ENCODE measurements at regions not wholly inside any gene's neighbourhood (a gene's known extent, or its start where the extent isn't known, plus 50 kb on each side); places are given as distances from the start of the nearest gene placed in this dataset.
"Not testable (repeated sequence)": the region's sequence is repeated elsewhere in the genome, so short reads cannot be mapped to it uniquely, and the experiment has no call there.

DNA sequence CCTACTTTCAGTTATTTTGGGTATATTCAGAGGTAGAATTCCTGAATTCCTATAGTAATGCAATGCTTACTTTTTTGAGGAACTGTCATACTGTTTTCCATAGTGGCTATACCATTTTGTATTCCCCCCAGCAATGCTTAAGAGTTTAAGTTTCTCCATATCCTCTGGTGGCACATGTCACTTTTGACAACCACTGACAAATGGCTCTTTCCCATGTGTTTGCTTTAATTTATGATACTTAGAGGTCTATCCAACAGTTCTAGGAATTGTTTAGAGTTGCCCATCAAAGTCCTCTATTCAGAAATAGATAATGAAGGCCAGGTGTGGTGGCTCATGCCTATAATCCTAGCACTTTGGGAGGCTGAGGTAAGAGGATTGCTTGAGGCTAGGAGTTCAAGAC lies 128.9 kb upstream of the CFAP20DC start:
- no peak for DNase-seq

DNA sequence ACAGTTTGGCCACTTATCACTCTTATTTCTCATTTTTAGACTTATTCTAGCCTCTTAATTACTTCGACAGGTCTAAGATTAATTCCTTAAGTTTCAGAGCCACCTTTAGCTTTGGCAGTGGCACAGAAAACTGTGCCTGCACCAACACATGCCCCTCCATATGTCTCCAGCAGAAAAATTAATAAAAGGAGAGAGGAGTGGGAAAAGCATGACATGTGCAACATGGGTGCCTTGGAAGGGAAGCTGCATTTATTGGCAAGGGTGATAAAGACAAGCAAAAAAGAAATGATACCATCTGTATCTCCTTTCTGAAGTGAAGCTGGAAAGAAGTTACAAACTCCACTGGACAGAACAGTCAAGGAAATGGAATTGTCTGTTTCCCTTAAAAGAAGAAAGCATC lies 121.7 kb upstream of the CFAP20DC start:
- no peak for DNase-seq

DNA sequence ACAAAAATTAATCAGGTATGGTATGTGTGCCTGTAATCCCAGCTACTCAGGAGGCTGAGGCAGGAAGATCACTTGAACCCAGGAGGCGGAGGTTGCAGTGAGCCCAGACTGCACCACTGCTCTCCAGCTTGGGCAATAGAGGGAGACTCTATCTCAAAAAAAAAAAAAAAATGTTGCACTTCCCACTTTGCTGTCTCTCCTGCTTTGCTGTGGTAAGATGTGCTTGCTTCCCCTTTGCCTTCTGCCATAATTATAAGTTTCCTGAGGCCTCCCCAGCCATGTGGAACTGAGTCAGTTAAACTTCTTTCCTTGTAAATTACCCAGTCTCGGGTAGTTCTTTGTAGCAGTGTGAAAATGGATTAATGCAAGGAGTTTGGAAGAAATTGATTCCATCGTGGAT lies 120.3 kb upstream of the CFAP20DC start:
- not testable (repeated sequence) for DNase-seq

DNA sequence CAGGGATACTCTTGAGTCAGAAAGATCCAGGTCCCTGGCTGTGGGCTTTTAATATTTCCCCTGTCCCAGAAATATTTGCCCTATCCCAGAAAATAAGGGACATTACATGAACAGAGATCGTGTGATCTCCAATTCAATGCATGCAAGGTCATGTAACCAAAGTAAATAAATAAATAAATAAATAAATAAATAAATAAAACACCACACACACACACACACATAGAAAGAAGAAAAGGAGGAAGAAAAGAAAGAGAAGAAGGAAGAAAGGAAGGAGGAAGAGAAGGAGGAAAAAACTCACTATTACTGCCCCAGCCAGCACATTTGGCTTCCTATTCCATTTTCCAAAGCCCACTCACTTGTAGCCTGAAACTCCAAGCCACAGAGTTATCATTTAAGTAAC lies 117.9 kb upstream of the CFAP20DC start:
- DNase-seq = no peak

DNA sequence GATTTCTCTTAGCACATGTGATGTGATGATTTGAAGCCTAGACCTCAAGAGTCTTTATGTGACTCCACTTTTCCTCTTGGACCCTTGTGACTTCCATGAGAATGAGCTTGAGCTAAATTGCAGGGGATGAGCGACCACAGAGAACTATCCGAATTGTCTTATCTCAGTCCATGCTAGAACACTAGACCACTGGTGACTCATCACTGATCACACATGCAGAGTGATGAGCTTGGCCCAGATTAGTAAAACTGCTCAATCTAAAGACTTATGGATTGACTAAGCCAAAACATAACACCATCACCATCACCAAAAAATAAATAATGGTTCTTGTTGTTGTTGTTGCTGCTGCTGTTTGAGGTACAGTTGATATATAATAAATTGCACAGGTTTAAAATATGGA lies 114.1 kb upstream of the CFAP20DC start:
- DNase-seq = no peak

DNA sequence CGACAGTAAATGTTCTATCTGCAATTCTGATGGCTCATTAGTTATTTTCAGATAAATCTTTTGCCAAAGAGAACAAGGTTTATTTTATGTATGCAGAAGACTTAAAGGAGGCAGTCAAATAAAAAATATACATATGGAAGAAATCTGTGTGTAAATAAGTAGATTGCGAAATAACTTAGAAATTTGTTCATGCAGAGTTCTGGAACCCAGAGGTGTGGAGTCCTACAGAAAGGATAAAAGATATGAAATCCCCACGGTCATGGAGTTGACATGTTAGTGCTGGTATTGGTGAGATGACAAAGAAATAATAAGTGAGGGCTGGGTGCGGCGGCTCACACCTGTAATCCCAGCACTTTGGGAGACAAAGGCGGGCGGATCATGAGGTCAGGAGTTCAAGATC lies 111.2 kb upstream of the CFAP20DC start:
- DNase-seq = no peak

DNA sequence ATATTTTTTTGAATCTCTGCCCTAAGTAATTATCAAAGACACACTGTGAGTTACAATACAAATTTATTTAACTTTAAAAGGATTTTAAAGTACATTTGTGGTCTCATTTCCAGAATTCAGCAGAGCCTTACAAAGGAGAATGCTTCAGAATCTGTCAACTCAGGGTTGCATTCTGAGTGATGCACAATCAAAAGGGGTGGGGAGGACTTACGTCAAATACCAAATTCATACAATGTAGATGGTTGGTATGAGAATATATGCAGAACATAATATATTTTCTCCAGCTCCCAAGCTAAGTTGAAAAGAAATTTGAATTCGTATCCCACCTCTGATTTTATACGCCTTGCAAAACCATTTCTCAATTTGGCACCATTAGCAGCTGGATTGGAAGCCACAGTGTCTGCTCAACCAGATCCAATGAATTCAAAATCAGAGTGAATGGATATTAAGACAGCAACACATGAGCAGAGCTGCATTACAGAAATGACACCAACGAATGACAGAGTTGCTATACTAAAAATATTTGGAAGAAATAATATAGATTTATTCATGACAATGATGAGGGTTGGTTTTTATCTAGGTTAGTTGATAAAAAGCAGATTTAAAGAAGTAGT lies 110.4 kb upstream of the CFAP20DC start:
- DNase-seq = no peak

DNA sequence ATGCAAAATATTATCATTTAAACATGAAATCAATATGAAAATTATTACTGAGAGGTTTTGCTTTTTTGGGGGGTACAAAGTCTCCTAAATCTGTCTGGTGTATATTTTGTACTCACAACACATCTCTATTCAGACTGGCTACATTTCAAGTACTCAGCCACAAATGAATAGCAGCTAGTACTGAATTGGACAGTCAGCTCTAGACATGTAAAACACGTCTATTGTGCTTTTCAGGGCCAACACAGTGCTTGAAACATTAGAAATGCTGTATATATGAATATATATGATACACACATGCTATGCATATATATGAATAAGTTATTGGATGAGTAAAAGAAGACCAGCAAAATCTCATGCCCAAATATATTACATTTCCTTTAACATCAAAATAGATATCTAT lies 103.8 kb upstream of the CFAP20DC start:
- DNase-seq = no peak

DNA sequence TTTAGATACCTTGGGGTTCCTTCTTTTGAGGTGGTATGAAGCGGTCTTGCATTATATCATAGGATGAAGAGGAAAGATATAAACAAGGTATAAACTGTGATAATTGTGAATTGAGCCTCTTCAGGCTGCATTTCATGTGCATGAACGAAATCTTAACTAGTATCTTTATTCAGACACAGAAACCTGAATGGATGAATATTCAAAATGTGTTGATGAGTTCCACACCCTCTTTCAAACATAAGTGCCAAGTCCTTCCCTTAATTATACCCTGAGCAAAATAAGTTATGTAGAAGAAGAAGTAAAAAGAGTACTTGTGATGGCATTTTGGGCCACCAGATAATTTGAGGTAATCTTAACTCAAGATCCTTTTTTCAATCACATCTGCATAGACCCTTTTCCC lies 103.1 kb upstream of the CFAP20DC start:
- DNase-seq = no peak

DNA sequence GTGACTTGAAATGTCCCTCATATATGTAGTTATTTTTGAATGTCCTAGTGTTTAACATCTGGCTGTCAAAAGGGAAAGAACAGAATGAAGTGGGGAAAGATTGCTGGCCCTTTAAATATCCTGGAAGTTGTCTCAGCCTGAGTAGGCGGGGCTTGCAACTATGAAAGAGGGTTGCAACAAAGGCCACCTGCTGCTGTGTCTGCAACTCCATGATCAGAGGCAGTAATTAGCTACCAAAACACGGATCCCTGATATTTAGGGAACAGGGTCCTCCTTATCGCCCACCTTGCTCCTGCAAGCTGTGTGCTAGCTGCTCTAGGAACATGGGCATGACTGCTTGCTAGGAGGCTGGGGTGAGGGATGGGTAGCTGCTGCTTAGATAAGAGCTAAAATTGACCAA lies 100.2 kb upstream of the CFAP20DC start:
- no peak for DNase-seq

DNA sequence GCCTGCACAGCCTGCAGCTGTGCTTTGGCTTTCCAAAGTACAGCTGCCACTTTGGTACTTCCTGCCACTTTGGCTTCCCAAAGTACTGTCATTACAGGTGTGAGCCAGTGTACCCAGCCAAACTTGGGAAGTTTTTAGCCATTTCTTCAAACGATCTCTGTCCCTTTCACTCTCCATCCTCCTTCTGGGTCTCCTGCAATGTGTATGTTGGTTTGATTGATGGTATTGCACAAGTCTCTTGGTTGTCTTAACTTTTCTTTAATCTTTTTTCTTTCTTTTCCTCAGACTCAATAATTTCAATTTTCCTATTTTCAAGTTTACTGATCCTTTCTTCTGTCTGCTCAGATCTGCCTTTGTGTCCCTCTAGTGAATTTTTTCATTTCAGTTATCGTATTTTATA lies 99.3 kb upstream of the CFAP20DC start:
- no peak for DNase-seq

DNA sequence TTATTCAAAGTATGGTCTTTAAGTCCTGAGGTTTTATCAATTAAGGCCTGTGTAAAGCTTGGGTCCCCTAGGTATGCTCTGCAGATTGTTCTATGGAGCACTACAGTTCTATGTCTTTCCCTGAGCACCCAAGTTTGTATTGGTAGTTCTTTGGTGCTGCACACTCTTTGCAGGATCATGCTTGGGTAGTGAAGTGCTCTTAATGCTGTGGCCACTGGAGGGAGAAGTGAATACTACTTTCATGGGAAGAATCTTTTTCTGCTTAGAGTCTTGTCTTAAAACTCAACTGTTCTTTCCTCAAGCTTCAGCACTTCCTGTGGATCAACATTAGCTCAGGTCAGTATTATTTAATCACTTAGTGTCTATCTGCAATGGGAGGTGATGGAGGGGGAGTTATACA lies 93.6 kb upstream of the CFAP20DC start:
- no peak for DNase-seq

DNA sequence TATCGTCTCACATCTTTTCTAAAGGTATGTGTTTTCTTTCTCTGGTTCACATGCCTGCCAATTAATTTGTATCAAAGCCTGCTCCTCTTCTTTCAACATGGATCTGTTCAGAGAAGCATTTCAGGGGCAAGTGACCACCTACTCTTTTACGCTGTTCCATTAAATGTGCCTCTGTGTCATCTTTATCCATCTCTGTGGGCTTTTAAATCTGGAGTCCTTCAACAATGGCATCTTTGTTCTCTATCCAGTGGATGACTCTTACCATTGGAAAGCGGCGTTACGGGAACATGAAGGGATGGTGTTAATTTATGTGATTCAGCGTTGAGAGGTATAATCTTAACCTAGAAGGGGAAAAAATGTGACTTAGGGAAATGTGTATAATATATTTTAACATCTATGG lies 92.7 kb upstream of the CFAP20DC start:
- no peak for DNase-seq

DNA sequence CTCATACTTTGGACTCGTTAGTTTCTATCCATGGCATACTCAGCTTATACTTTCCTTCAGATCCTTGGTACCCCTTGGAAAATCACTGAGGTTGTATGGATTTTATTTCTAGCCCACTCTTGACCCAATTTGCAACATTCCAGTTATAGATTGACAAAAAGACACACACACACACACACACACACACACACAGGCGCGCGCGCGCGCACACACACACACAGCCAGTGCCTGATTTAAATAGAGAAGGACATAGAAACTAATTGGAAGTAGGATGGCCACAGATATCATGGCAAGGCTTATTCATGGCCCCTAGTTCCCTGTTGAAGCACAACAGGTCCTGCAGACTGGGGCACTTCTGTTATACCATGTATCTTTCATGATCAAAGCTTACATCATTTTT lies 89.1 kb upstream of the CFAP20DC start:
- DNase-seq = no peak

DNA sequence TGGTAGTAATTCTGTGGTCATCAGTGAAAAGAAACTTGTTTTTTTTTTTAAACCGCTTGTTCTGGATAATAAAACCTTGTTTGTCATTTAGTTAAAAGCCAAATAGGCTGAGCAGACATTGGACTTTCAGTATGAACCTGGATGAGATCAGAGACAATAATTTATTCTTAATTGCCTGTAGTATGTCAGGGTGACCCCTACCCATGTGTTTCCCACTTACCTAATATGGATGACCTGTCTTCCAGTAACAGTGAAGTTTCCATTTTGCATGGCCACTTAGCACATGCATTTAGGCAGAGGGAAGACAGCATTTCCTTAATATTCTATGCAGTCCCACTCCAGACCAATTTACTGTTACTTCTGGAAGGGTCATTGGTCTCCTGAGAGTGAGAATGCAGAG lies 87.6 kb upstream of the CFAP20DC start:
- DNase-seq = no peak

DNA sequence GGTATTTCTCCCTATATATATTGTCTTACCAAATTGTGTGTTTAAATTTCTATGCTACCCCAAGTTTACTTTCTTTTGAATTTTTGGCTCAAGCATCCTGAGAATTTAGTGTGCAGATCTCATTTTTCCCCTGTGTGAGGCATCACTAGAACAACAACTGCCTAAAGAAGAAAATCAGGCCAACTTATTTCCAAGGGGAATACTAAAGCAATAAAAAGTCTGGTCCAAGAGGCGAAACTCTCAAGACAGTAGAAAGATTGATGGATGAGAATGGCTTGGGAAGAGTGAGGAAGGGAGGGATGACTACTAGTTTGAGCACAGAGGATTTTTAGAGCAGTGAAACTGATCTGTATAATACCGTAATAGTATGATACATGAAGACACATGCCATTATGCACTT lies 86.3 kb upstream of the CFAP20DC start:
- no peak for DNase-seq

DNA sequence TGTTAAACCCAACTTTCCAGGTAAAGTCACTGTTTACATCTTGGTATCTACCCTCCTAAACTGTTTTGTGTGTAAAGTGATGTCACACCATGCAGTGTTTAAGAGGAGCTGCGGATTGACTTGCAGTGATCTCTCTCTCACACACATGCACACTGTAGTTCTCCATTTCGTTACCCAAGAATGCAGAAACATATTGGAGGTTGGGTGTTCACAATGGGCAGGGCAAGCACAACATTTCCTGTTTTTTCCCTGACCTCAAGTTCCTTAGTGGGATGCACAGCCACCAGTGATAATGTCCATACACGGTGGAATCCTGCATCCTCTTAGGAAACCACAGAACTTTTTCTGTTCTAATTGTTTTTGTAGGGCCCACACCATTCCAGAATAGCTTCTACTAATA lies 85.3 kb upstream of the CFAP20DC start:
- no peak for DNase-seq

DNA sequence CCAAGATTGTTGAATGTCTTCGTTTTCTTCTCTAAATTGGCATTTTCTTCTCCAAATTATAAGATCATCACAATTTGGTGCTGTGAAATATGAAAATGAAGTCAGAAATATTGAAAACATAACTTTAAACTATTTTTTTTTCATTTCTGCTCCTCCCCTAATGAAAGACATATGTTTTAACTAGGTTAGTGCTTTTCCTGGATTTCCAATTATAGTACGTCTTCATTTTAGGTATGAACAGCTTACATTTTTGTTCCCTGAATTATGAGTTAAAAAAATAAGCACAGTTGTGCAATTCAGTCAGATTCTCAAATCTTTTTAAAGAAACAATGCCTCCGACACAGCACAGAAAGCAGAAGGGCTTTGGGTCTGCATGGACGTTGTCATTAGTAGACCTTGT lies 83.5 kb upstream of the CFAP20DC start:
- no peak for DNase-seq

DNA sequence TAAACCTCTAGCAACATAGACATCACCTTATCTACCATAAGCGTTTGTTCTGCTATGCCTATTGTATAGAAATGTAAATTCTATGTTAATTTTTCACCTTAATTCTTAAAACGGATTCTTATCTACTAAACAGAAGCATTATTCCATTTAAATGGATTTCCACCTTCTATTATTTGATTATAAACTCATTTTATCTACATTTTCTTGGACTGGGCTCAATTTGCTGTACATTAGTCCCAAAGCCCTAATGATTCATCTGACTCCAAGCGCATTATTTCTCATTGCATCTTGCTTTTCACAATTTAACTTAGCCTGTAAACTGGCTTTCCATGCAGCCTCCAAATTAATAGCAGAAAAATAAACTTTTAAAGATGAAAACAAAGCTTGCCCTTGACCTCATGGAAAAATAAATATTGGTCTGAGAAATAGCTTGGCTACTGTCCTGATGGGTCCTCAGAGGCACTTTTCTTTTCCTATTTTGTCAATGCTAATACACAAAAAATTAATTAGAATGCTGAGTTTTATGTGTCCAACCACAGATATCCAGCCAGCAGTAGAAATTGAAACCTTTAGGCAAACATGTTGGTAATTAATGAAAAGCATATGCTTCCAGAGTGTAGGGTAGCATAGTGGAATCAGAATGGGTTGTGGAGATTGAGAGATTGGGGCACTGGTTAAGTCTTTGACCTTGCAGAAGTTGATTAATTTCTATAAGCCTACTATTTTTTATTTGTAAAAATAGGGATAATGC lies 81.4 kb upstream of the CFAP20DC start:
- no peak for DNase-seq

DNA sequence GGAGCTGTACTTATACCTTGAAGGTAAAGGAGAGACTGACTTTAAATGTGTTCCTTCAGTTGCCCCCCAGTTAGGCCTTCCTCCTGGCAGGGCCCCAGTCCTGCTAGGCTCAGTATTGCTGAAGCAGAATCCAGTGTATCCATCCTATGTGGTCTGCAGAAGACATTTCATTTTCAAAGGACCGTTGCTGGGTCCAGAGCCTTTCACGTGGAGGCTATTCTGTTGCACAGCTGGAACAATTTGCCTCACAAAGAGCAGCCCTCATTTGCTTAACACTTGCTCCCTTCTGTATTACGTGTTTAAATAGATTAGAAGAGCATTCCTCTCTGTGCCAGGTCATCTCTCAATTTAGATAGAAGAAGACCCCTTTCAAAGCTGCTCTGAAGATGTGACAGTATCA lies 78.9 kb upstream of the CFAP20DC start:
- DNase-seq = no peak

DNA sequence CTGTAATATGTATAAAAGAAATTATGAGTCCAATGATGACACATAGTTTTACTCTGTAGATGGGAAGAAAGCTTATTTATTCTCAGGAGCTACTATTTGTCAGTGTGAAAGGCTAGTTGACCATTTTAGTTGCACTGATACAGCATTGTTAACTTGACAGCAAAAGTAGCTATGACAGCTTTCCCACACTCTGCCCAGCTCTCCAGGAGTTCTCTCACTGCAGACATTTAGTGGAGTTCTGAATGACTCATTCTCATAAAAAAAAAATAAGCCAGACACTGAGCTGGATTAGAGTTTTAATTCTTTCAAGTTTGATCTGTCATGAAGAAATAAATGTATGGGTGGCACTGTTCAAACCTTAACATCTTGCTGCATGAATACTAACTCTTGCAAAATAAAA lies 77.2 kb upstream of the CFAP20DC start:
- no peak for DNase-seq

DNA sequence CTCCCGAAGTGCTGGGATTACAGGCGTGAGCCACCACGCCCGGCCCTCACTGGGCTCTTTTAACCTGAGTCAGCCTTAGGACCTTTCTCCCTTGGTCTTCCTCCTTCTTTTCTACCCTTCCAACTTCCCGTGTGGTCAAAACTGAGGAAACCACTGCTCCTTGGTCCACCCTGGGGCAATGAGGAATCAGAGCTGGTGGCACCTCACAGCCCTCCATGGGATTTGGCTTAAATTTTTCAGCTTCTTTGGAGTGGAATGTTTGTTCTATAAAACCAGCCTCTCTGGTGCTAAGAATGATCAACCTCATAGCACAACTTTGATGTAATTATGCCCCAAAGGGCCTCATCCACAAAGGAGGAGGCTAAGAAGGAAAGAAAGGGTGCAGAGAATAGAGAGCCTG lies 76.6 kb upstream of the CFAP20DC start:
- DNase-seq = no peak

DNA sequence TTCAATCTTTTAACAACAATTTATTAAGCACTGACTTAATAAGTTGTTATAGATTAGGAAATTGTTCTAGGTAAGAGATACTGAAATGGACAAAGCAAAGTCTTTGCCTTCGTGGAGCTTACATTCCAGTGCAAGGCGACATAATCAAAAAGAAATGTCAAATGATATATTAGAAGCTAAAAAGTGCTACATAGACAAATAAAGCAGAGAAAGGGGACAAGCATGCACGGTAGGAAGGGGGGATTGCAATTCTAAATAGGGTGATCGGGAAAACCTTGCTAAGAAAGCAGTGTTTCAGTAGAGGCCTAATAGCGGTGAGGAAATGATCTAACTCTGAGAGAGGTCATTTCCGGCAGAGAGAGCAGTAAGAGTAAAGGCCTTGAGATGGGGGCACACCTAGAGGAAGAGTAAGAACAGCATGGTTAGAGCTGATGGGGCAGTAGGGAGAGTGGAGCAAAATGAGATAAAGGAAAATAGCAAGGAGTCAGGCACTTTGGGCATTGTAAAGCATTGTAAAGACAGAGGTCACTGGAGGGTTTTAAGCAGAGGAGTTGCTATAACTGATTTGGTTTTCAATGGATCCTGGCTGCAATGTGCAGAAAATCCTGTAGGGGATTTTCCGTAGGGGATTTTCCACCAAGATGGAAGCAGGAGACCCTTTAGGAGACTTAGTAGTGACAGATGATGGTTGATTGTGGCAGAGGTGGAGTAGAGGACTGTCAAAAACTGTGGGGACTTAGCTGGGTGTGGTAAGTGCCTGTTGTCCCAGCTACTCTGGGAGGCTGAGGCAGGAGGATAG lies 71.7 kb upstream of the CFAP20DC start:
- DNase-seq = no peak

DNA sequence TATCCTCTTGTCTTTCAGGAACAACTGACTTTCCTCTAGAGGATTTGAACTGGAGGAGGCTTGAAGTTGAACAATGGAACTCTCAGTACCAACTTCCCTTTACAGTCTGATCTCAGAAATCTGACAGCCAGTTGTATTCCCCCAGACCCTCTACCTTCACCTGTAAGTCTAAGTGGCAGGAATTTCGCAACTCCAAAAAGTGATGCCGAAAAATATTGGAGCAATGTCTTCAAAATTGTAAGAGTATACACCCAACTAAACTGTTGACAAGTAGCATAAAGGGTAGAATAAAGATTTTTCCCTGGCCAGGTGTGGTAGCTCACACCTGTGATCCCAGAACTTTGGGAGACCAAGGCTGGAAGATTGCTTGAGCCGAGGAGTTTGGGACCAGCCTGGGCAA lies 69.1 kb upstream of the CFAP20DC start:
- DNase-seq = no peak

All from stimulated activated CD4-positive, alpha-beta T cell treated with anti-CD3 and anti-CD28 coated beads, Interleukin-15, amount 100 ng/mL, for 24 hours (primary cell).